ENCODE measurements at regions not wholly inside any gene's neighbourhood (a gene's known extent, or its start where the extent isn't known, plus 50 kb on each side); places are given as distances from the start of the nearest gene placed in this dataset. TPM values are rescaled to one million over a fixed set of nuclear protein-coding genes. Genes with fewer than 3 reads are reported as not detected.

GRCh38 chr22:27685970-27686369 is 115.6 kb downstream of the MN1 start:
- DNase-seq (ENCODE audit: low spot score in 2 of 2) (no peak), FAIRE-seq (no peak)

DNA sequence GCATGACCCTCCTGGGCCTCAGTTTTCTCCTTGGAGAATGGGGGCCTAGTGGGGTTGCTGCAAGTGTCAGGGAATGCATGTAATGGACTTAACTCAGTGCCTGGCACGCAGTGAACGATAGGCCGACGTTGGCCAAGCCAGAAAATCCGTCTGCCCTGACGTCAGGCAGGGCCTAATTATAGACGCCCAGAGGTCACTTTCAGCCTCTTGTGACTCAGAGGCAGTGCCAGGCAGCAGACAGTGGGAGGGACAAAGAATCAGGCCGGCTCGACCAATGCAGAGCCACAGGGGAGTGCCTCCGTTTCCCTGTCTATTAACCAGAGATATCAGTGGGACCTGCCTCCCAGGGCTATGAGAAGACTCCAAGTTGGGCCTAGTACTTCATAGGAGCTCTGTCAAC is 115.0 kb downstream of the MN1 start:
- DNase-seq (ENCODE audit: low spot score in 2 of 2), result peak; percentile 50 to 63
- no peak for FAIRE-seq

DNA sequence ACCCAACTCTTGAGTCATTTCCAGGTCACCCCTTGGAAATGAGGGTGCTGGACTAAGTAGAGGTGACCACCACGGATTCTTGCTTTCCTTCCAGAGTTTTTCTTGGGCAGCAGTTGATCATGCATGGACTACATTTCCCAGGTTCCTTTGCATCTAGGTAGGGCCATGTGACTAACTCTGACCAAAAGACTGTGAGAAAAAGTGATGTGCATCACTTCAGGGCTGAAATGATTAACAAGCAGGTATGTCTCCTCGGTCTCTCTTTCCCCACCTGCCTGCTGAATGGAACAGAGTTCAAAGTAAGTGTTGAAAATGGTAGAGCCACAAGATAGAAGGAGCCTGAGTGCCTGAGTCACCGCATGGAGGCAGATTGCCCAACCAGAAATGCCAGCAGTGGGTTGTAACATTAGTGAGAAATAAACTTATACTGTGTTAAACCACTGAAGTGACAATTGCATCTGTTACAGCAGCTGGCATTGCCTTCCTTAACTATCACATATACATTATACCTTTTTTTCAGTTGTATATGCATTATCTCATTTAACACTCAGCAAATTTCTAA is 113.5 kb downstream of the MN1 start:
- DNase-seq (ENCODE audit: low spot score in 2 of 2) (no peak), FAIRE-seq (no peak)

DNA sequence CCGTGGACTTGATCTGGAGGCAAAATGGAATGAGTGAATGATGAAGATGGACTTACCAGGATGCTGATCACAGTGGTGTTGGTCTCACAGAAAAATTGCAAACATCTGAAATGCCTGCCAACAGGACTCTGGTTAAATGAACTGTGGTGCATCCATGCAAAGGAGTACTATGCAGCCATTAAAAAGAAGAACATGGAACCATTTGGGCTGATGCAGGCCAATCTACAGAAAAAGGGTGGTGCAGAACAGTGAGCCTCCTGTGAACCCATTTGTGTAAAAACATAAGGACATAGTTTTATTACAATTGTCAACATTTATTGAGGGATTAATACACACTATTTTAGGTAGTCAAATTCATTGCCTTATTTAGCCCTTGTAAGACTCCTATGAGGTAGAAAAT is 111.9 kb downstream of the MN1 start:
- DNase-seq (ENCODE audit: low spot score in 2 of 2) (no peak), FAIRE-seq (no peak)

DNA sequence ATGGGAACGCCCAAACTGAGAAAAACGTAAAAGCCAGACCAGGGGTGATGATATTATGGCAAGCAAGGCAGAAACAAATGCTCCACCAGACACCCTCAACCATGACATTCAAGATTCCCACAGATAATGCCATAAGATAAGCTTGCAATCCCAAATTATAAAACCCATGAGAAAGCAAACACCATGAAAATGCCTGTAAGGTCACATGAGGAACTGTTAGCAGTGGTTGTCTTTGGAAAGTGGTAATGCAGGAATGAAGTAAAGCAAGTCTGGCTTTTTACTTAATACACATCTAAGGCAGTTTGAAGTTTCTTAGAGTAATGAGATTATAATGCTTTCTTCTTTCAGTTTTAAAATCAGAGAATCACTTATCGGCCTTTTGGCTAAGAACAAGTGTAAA is 111.0 kb downstream of the MN1 start:
- no peak for DNase-seq (ENCODE audit: low spot score in 2 of 2)
- FAIRE-seq, result no peak

GRCh38 chr22:27692243-27692642 is 109.3 kb downstream of the MN1 start:
- FAIRE-seq (no peak), DNase-seq (ENCODE audit: low spot score in 2 of 2) (no peak)

GRCh38 chr22:27695925-27696324 is 105.6 kb downstream of the MN1 start:
- DNase-seq (ENCODE audit: low spot score in 2 of 2) (no peak), FAIRE-seq (no peak)

GRCh38 chr22:27697888-27698287 is 103.7 kb downstream of the MN1 start:
- DNase-seq (ENCODE audit: low spot score in 2 of 2) (no peak), FAIRE-seq (no peak)

Small RNA genes lying in the stretch of these regions (small RNA-seq; reads per million reads assigned to genes)
- not detected for gene RNU6-1066P

Data from frontal cortex (tissue), 4 donors.